ENCODE measurements at regions not wholly inside any gene's neighbourhood (a gene's known extent, or its start where the extent isn't known, plus 50 kb on each side); places are given as distances from the start of the nearest gene placed in this dataset.

- TF ChIP-seq CHD4 (IDR thresholded peaks at IDR 0.05; ENCODE audit: borderline replicate concordance) (no peak), CTCF (IDR thresholded peaks at IDR 0.05) (no peak), MAX (IDR thresholded peaks at IDR 0.05) (no peak), POLR2A (IDR thresholded peaks at IDR 0.05; ENCODE audit: low read length) (no peak), JUNB (IDR thresholded peaks at IDR 0.05) (no peak), REST (IDR thresholded peaks at IDR 0.05) (no peak), NFE2L2 (conservative IDR thresholded peaks at IDR 0.05; ENCODE audit: low read length) (no peak), CHD2 (IDR thresholded peaks at IDR 0.05; ENCODE audit: low read length, partially characterized antibody) (no peak), HOXB5 (CRISPR knock-in tag; IDR thresholded peaks at IDR 0.05) (no peak), USF2 (IDR thresholded peaks at IDR 0.05) (no peak), RFX5 (IDR thresholded peaks at IDR 0.05) (no peak)
- TF ChIP-seq, protein P1, sequence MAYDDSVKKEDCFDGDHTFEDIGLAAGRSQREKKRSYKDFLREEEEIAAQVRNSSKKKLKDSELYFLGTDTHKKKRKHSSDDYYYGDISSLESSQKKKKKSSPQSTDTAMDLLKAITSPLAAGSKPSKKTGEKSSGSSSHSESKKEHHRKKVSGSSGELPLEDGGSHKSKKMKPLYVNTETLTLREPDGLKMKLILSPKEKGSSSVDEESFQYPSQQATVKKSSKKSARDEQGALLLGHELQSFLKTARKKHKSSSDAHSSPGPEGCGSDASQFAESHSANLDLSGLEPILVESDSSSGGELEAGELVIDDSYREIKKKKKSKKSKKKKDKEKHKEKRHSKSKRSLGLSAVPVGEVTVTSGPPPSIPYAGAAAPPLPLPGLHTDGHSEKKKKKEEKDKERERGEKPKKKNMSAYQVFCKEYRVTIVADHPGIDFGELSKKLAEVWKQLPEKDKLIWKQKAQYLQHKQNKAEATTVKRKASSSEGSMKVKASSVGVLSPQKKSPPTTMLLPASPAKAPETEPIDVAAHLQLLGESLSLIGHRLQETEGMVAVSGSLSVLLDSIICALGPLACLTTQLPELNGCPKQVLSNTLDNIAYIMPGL (CRISPR knock-in tag; IDR thresholded peaks at IDR 0.05; ENCODE audit: borderline replicate concordance): no peak
Measured at GRCh38 chrX:73903941-73904340, 51.4 kb upstream of the XIST start.

Data from A549 (cell line).